ENCODE measurements at regions not wholly inside any gene's neighbourhood (a gene's known extent, or its start where the extent isn't known, plus 50 kb on each side); places are given as distances from the start of the nearest gene placed in this dataset.

GRCh38 chr18:59822612-59823550 is 76.9 kb upstream of the PMAIP1 start:
- TF ChIP-seq CTCF (conservative IDR thresholded peaks at IDR 0.05; ENCODE audit: low read length) = no peak
- no peak for TF ChIP-seq EZH2phosphoT487 (IDR thresholded peaks at IDR 0.05; ENCODE audit: borderline replicate concordance)

All from Loucy (cell line).